SK-N-SH (cell line): ENCODE measurements at regions not wholly inside any gene's neighbourhood (a gene's known extent, or its start where the extent isn't known, plus 50 kb on each side); places are given as distances from the start of the nearest gene placed in this dataset.

Source experiments
- CTCF ChIA-PET: fragments of 300-600, 350-600 bp; formaldehyde crosslinking; extraction: SDS; loops from one replicate; lab custom pipeline; 2021; lab: Yijun Ruan, JAX
- POLR2A ChIA-PET: fragments of 350-600 bp; sonication (Branson Sonifier 250); formaldehyde crosslinking; extraction: SDS; loops from one replicate; lab custom pipeline; 2020; ENCODE audit warnings: antibody characterized with exemption, inconsistent platforms; lab: Yijun Ruan, JAX
- DNase-seq: peaks from one replicate; pipeline ENCODE4 v3.0.0; 2012
- H2AFZ ChIP-seq: fragments of 200-600 bp; sonication (generic); 2 replicates; pipeline ENCODE4 v1.8.1; 2016; ENCODE audit warnings: antibody characterized with exemption, mild to moderate bottlenecking, low read depth
- H3F3A ChIP-seq: fragments of 200-600 bp; sonication (generic); replicated peaks from 2 replicates; pipeline ENCODE3; 2016; ENCODE audit warnings: antibody characterized with exemption, mild to moderate bottlenecking; ENCODE audit not compliant: insufficient read depth
- H3K27ac ChIP-seq, 2 experiments: fragments of 200-500 bp in 1 of 2; fragments of 200-600 bp in 1 of 2; sonication (Bioruptor generic) in 1 of 2; sonication (generic), shearing (Covaris generic) in 1 of 2; 2 replicates each; pipeline versions ENCODE4 v1.5.1 to v1.6.1; 2014 to 2016; ENCODE audit warnings: low read depth in 2 of 2, inconsistent platforms in 1 of 2, low read length in 1 of 2, mild to moderate bottlenecking in 1 of 2, mixed read lengths in 1 of 2
- H3K27me3 ChIP-seq: fragments of 200-600 bp; sonication (generic), shearing (Covaris generic); 2 replicates; pipeline ENCODE4 v1.6.1; 2016; ENCODE audit warnings: mixed run types; ENCODE audit not compliant: insufficient read depth
- H3K36me3 ChIP-seq, 2 experiments: fragments of 200-500 bp in 1 of 2; fragments of 200-600 bp in 1 of 2; sonication (Bioruptor generic) in 1 of 2; sonication (generic) in 1 of 2; replicated peaks in 1 of 2; 2 replicates each; pipeline versions ENCODE3 to v1.5.1; 2014 to 2016; ENCODE audit warnings: low read length in 1 of 2, mild to moderate bottlenecking in 1 of 2; ENCODE audit not compliant: insufficient read depth in 2 of 2, control insufficient read depth in 1 of 2
- H3K4me1 ChIP-seq, 2 experiments: fragments of 200-500 bp in 1 of 2; fragments of 200-600 bp in 1 of 2; sonication (Bioruptor generic) in 1 of 2; sonication (generic), shearing (Covaris generic) in 1 of 2; 2 replicates each; pipeline versions ENCODE4 v1.5.1 to v1.6.1; 2014 to 2016; ENCODE audit warnings: low read depth in 1 of 2, low read length in 1 of 2, mixed run types in 1 of 2; ENCODE audit not compliant: insufficient read depth in 2 of 2, control insufficient read depth in 1 of 2
- H3K4me2 ChIP-seq: fragments of 200-600 bp; sonication (generic), shearing (Covaris generic); 2 replicates; pipeline ENCODE4 v1.6.1; 2017; ENCODE audit warnings: mixed run types
- H3K4me3 ChIP-seq, 2 experiments: fragments of 200-500 bp in 1 of 2; fragments of 200-600 bp in 1 of 2; sonication (Bioruptor generic) in 1 of 2; sonication (generic), shearing (Covaris generic) in 1 of 2; 2 replicates each; pipeline versions ENCODE4 v1.5.1 to v1.8.1; 2014 to 2016; ENCODE audit warnings: low read depth in 2 of 2, inconsistent platforms in 1 of 2, low read length in 1 of 2, mild to moderate bottlenecking in 1 of 2, mixed read lengths in 1 of 2, moderate library complexity in 1 of 2
- H3K79me2 ChIP-seq: fragments of 200-600 bp; sonication (generic); 2 replicates; pipeline ENCODE4 v1.8.1; 2017; ENCODE audit warnings: mild to moderate bottlenecking; ENCODE audit not compliant: insufficient read depth
- H3K9ac ChIP-seq: fragments of 200-600 bp; sonication (generic); 2 replicates; pipeline ENCODE4 v1.6.1; 2017; ENCODE audit warnings: mixed run types
- H3K9me2 ChIP-seq: fragments of 200-600 bp; sonication (generic); 2 replicates; pipeline ENCODE4 v1.6.1; 2017; ENCODE audit warnings: mixed run types
- H3K9me3 ChIP-seq: fragments of 200-600 bp; sonication (generic); 2 replicates; pipeline ENCODE4 v1.6.1; 2017; ENCODE audit warnings: mixed run types, mild to moderate bottlenecking, moderate library complexity
- H4K20me1 ChIP-seq: fragments of 200-600 bp; sonication (generic); 2 replicates; pipeline ENCODE4 v1.6.1; 2017; ENCODE audit warnings: mild to moderate bottlenecking, mixed run types; ENCODE audit not compliant: insufficient read depth
- CHD2 ChIP-seq: fragments of 150-350 bp; IDR thresholded peaks from 2 replicates; pipeline ENCODE4 v1.6.1; 2018; ENCODE audit warnings: low read length; ENCODE audit not compliant: partially characterized antibody
- ELF1 ChIP-seq: IDR thresholded peaks from 2 replicates; pipeline ENCODE4 v1.4.0; 2012
- FOXM1 ChIP-seq: IDR thresholded peaks from 2 replicates; pipeline ENCODE4 v1.4.0; 2012; ENCODE audit warnings: low read depth, mild to moderate bottlenecking
- GATA2 ChIP-seq: sonication (generic); formaldehyde crosslinking; IDR thresholded peaks from 2 replicates; pipeline ENCODE4 v1.5.0; 2020; ENCODE audit warnings: mild to moderate bottlenecking, missing genetic modification reagents
- JUND ChIP-seq: IDR thresholded peaks from 2 replicates; pipeline ENCODE4 v1.4.0; 2012
- MXI1 ChIP-seq: IDR thresholded peaks from 2 replicates; pipeline ENCODE4 v1.6.1; 2012; ENCODE audit warnings: mild to moderate bottlenecking, low read depth, low read length, improper control_type of control experiment
- NFIC ChIP-seq: IDR thresholded peaks from 2 replicates; pipeline ENCODE4 v1.4.0; 2012; ENCODE audit warnings: borderline replicate concordance
- PBX3 ChIP-seq: IDR thresholded peaks from 2 replicates; pipeline ENCODE4; 2012
- POLR2AphosphoS5 ChIP-seq: IDR thresholded peaks from 2 replicates; pipeline ENCODE4 v1.6.1; 2012; ENCODE audit warnings: low read depth, low read length
- RAD21 ChIP-seq: IDR thresholded peaks from 2 replicates; pipeline ENCODE4 v1.6.1; 2012; ENCODE audit warnings: mild to moderate bottlenecking, low read length
- RCOR1 ChIP-seq: fragments of 150-350 bp; IDR thresholded peaks from 2 replicates; pipeline ENCODE4 v1.6.1; 2017; ENCODE audit warnings: antibody characterized with exemption, low read length
- SMC3 ChIP-seq: IDR thresholded peaks from 2 replicates; pipeline ENCODE4 v1.6.1; 2012; ENCODE audit warnings: low read depth, low read length, improper control_type of control experiment
- TEAD4 ChIP-seq: IDR thresholded peaks from 2 replicates; pipeline ENCODE4 v1.4.0; 2012; ENCODE audit warnings: mild to moderate bottlenecking, borderline replicate concordance; ENCODE audit not compliant: insufficient read depth
- YY1 ChIP-seq: IDR thresholded peaks from 2 replicates; pipeline ENCODE4 v1.4.0; 2012; ENCODE audit warnings: low read depth, mild to moderate bottlenecking
- WGBS: methylation state at CpG from one replicate; pipeline ENCODE4 v1.1.6; 2017; ENCODE audit warnings: low lambda C conversion rate; 5-methylcytosine and 5-hydroxymethylcytosine counted together
- TF ChIP-seq, protein P1 (sequence below): fragments of 150-350 bp; IDR thresholded peaks from 2 replicates; pipeline ENCODE4 v1.6.1; 2017; ENCODE audit warnings: antibody characterized with exemption, low read length, low read depth, borderline replicate concordance
- TF ChIP-seq, protein P2 (sequence below): IDR thresholded peaks from 2 replicates; pipeline ENCODE4 v1.4.0; 2012; ENCODE audit warnings: low read depth, borderline replicate concordance
- TF ChIP-seq, protein P3 (sequence below): fragments of 150-350 bp; IDR thresholded peaks from 2 replicates; pipeline ENCODE4 v1.6.1; 2016; ENCODE audit warnings: mild to moderate bottlenecking, low read depth, low read length

DNA sequence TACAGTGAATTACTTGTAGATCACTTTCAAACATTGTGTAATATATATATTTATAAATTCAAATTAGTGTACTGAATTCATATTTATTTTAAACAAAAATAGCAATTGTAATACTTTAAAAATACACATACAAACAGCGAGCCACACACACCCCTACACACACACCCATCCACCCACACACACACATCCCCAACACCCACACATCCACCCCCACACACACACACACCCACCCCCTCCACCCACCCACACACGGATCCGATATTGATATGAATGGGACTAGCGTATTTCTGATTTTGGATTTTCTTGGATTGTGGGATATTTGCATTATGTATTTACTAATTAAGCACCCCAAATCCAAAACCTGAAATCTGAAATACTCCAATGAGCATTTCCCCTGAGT, 451.2 kb downstream of the PCDH7 start:
- Histone ChIP-seq H3K27me3 (no peaks in the 10 kb centered on the region), H3K9ac (no peak overlapping the region), H3K4me2 (no peak overlapping the region), H4K20me1 (no peaks in the 10 kb centered on the region), H3K4me3 (no peak overlapping the region), H2AFZ (no peak overlapping the region), H3K9me3 (no peaks in the 10 kb centered on the region), H3K79me2 (no peaks in the 10 kb centered on the region), H3K4me1 (no peaks in the 10 kb centered on the region), H3F3A (no peaks in the 10 kb centered on the region), H3K36me3 (no peaks in the 10 kb centered on the region), H3K9me2 (no peaks in the 10 kb centered on the region), H3K27ac (no peak overlapping the region)
- TF ChIP-seq YY1 (no peak), MXI1 (no peak), GATA2 (CRISPR knock-in tag) (no peak), CHD2 (no peak), NFIC (no peak), TEAD4 (no peak), PBX3 (no peak), FOXM1 (no peak), RAD21 (no peak), POLR2AphosphoS5 (no peak), ELF1 (no peak), JUND (no peak), SMC3 (no peak), RCOR1 (no peak)
- TF ChIP-seq, protein P1, sequence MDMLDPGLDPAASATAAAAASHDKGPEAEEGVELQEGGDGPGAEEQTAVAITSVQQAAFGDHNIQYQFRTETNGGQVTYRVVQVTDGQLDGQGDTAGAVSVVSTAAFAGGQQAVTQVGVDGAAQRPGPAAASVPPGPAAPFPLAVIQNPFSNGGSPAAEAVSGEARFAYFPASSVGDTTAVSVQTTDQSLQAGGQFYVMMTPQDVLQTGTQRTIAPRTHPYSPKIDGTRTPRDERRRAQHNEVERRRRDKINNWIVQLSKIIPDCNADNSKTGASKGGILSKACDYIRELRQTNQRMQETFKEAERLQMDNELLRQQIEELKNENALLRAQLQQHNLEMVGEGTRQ, result no peak
- TF ChIP-seq, protein P2, sequence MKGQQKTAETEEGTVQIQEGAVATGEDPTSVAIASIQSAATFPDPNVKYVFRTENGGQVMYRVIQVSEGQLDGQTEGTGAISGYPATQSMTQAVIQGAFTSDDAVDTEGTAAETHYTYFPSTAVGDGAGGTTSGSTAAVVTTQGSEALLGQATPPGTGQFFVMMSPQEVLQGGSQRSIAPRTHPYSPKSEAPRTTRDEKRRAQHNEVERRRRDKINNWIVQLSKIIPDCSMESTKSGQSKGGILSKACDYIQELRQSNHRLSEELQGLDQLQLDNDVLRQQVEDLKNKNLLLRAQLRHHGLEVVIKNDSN, result no peak
- TF ChIP-seq, protein P3, sequence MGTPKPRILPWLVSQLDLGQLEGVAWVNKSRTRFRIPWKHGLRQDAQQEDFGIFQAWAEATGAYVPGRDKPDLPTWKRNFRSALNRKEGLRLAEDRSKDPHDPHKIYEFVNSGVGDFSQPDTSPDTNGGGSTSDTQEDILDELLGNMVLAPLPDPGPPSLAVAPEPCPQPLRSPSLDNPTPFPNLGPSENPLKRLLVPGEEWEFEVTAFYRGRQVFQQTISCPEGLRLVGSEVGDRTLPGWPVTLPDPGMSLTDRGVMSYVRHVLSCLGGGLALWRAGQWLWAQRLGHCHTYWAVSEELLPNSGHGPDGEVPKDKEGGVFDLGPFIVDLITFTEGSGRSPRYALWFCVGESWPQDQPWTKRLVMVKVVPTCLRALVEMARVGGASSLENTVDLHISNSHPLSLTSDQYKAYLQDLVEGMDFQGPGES, result no peak
- POLR2A ChIA-PET, result no interaction called here
- DNase-seq, result no peak
- CTCF ChIA-PET, result no interaction called here
- WGBS, result 62% methylated on average over 4 of the region's 4 CpGs
